HepG2 (cell line): ENCODE measurements at regions not wholly inside any gene's neighbourhood (a gene's known extent, or its start where the extent isn't known, plus 50 kb on each side); places are given as distances from the start of the nearest gene placed in this dataset.
"Not testable (repeated sequence)": the region's sequence is repeated elsewhere in the genome, so short reads cannot be mapped to it uniquely, and the experiment has no call there.

Experiments
- U2AF2 ChIP-seq: fragments of 200-400 bp; formaldehyde crosslinking; IDR thresholded peaks from 2 replicates; pipeline ENCODE4 v1.6.1; 2017; ENCODE audit warnings: low read depth, mild to moderate bottlenecking, low read length
- YY1 ChIP-seq: IDR thresholded peaks from 2 replicates; pipeline ENCODE4 v1.6.1; 2011; ENCODE audit warnings: low read length, low read depth, moderate library complexity, mild to moderate bottlenecking; ENCODE audit not compliant: insufficient read depth, insufficient replicate concordance
- ZNF263 ChIP-seq: sonication (generic); formaldehyde crosslinking; IDR thresholded peaks from 2 replicates; pipeline ENCODE4 v1.4.0; 2020; ENCODE audit warnings: missing genetic modification reagents

- TF ChIP-seq U2AF2, ZNF263, YY1: not testable (repeated sequence)
Measured at GRCh38 chr4:138435046-138435445, 192.9 kb upstream of the SLC7A11 start.
